ENCODE measurements at regions not wholly inside any gene's neighbourhood (a gene's known extent, or its start where the extent isn't known, plus 50 kb on each side); places are given as distances from the start of the nearest gene placed in this dataset.
"Not testable (repeated sequence)": the region's sequence is repeated elsewhere in the genome, so short reads cannot be mapped to it uniquely, and the experiment has no call there.

GRCh38 chr2:209160800-209161588, 262.9 kb upstream of the MAP2 start:
- Mint-ChIP-seq H3K4me3 (no peak overlapping the region), H3K36me3 (ENCODE audit: low read depth) (no peaks in the 10 kb centered on the region), H3K27me3 (no peaks in the 10 kb centered on the region), H3K9me3 (peaks cover 6% of the 10 kb centered on the region), H3K4me1 (ENCODE audit: low read depth) (no peaks in the 10 kb centered on the region), H3K27ac (no peak overlapping the region)
- CTCF ChIA-PET: no interaction called here
- Histone ChIP-seq H3K27me3 (ENCODE audit: control insufficient read depth in 1 of 2, insufficient read depth in 2 of 2, low read length in 2 of 2) (no peaks in the 10 kb centered on the region), H3K4me3 (ENCODE audit: low read length) (no peak overlapping the region), H3K27ac (ENCODE audit: low read depth in 1 of 2, low read length in 2 of 2) (no peak overlapping the region), H3K36me3 (ENCODE audit: insufficient read depth, low read length) (no peaks in the 10 kb centered on the region), H3K9me3 (ENCODE audit: control insufficient read depth in 1 of 2, insufficient read depth in 1 of 2, low read length in 2 of 2) (no peaks in the 10 kb centered on the region), H3K4me1 (ENCODE audit: insufficient read depth, low read length) (no peaks in the 10 kb centered on the region)
- POLR2A ChIA-PET: no interaction called here
- DNase-seq (no peak), ATAC-seq (ENCODE audit: poor library complexity) (no peak)
- no peak for TF ChIP-seq CTCF (IDR thresholded peaks at IDR 0.05)
- intact Hi-C loops (cut with DNase I, micrococcal nuclease): no loop called here

GRCh38 chr2:209162129-209162528, 261.7 kb upstream of the MAP2 start:
- ChIA-PET CTCF (no interaction called here), POLR2A (no interaction called here)
- intact Hi-C loops (cut with DNase I, micrococcal nuclease): no loop called here
- Histone ChIP-seq H3K36me3 (ENCODE audit: insufficient read depth, low read length) (no peaks in the 10 kb centered on the region), H3K4me1 (ENCODE audit: insufficient read depth, low read length) (no peaks in the 10 kb centered on the region), H3K27ac (ENCODE audit: low read depth in 1 of 2, low read length in 2 of 2) (no peak overlapping the region), H3K9me3 (ENCODE audit: control insufficient read depth in 1 of 2, insufficient read depth in 1 of 2, low read length in 2 of 2) (no peaks in the 10 kb centered on the region), H3K4me3 (ENCODE audit: low read length) (no peak overlapping the region), H3K27me3 (ENCODE audit: control insufficient read depth in 1 of 2, insufficient read depth in 2 of 2, low read length in 2 of 2) (no peaks in the 10 kb centered on the region)
- Mint-ChIP-seq H3K4me3 (no peak overlapping the region), H3K4me1 (ENCODE audit: low read depth) (no peaks in the 10 kb centered on the region), H3K9me3 (peaks cover 6% of the 10 kb centered on the region), H3K36me3 (ENCODE audit: low read depth) (no peaks in the 10 kb centered on the region), H3K27me3 (no peaks in the 10 kb centered on the region), H3K27ac (no peak overlapping the region)
- no peak for ATAC-seq (ENCODE audit: poor library complexity)
- TF ChIP-seq CTCF (IDR thresholded peaks at IDR 0.05): no peak
- no peak for DNase-seq

- Histone ChIP-seq H3K27me3 (ENCODE audit: control insufficient read depth in 1 of 2, insufficient read depth in 2 of 2, low read length in 2 of 2) (no peaks in the 10 kb centered on the region), H3K4me1 (ENCODE audit: insufficient read depth, low read length) (no peaks in the 10 kb centered on the region), H3K4me3 (ENCODE audit: low read length) (no peak overlapping the region), H3K9me3 (ENCODE audit: control insufficient read depth in 1 of 2, insufficient read depth in 1 of 2, low read length in 2 of 2) (no peaks in the 10 kb centered on the region), H3K36me3 (ENCODE audit: insufficient read depth, low read length) (no peaks in the 10 kb centered on the region), H3K27ac (ENCODE audit: low read depth in 1 of 2, low read length in 2 of 2) (no peak overlapping the region)
- intact Hi-C loops (cut with DNase I, micrococcal nuclease): no loop called here
- no peak for DNase-seq
- ChIA-PET POLR2A (no interaction called here), CTCF (no interaction called here)
- Mint-ChIP-seq H3K36me3 (ENCODE audit: low read depth) (no peaks in the 10 kb centered on the region), H3K4me1 (ENCODE audit: low read depth) (no peaks in the 10 kb centered on the region), H3K27me3 (no peaks in the 10 kb centered on the region), H3K4me3 (no peak overlapping the region), H3K27ac (no peak overlapping the region), H3K9me3 (peaks cover 6% of the 10 kb centered on the region)
- no peak for ATAC-seq (ENCODE audit: poor library complexity)
- no peak for TF ChIP-seq CTCF (IDR thresholded peaks at IDR 0.05)
Observed at GRCh38 chr2:209181984-209182383, 241.9 kb upstream of the MAP2 start.

- H3K27ac Mint-ChIP-seq, CTCF ChIA-PET, H3K9me3 Mint-ChIP-seq: not testable (repeated sequence)
Observed at GRCh38 chr2:209186886-209187285, 237.0 kb upstream of the MAP2 start.

More at GRCh38 chr2:209186886-209187285, 237.0 kb upstream of the MAP2 start:
- DNase-seq; H3K36me3 ChIP-seq (ENCODE audit: insufficient read depth, low read length); ATAC-seq (ENCODE audit: poor library complexity); H3K4me1 Mint-ChIP-seq (ENCODE audit: low read depth); H3K4me3 Mint-ChIP-seq; H3K27me3 ChIP-seq (ENCODE audit: control insufficient read depth in 1 of 2, insufficient read depth in 2 of 2, low read length in 2 of 2); H3K36me3 Mint-ChIP-seq (ENCODE audit: low read depth); H3K9me3 ChIP-seq (ENCODE audit: control insufficient read depth in 1 of 2, insufficient read depth in 1 of 2, low read length in 2 of 2); H3K27me3 Mint-ChIP-seq; POLR2A ChIA-PET; H3K27ac ChIP-seq (ENCODE audit: low read depth in 1 of 2, low read length in 2 of 2); H3K4me1 ChIP-seq (ENCODE audit: insufficient read depth, low read length); H3K4me3 ChIP-seq (ENCODE audit: low read length); intact Hi-C loops (cut with DNase I, micrococcal nuclease): not testable (repeated sequence)

Measured in CD4-positive, alpha-beta T cell (primary cell).